B cell (primary cell): ENCODE measurements at regions not wholly inside any gene's neighbourhood (a gene's known extent, or its start where the extent isn't known, plus 50 kb on each side); places are given as distances from the start of the nearest gene placed in this dataset.

Experiments used
- ATAC-seq: fragments of 200-7000 bp; cut with Tn5 transposase; one replicate; pipeline ENCODE4 v1.10.0; 2021; ENCODE audit warnings: low read depth, mild to moderate bottlenecking, moderate number of reproducible peaks, moderate library complexity
- CTCF ChIA-PET: fragments of 350-600 bp; sonication (Branson Sonifier 250); formaldehyde crosslinking; loops from one replicate; lab custom pipeline; 2021; ENCODE audit warnings: antibody characterized with exemption, inconsistent platforms; lab: Charles Lee
- POLR2A ChIA-PET: fragments of 350-600 bp; sonication (Branson Sonifier 250); formaldehyde crosslinking; loops from one replicate; lab custom pipeline; 2021; ENCODE audit warnings: antibody characterized with exemption; lab: Charles Lee
- DNase-seq: peaks from one replicate; pipeline ENCODE4 v3.0.0; 2013
- H2AFZ ChIP-seq: 2 replicates; pipeline ENCODE4 v1.6.1; 2012; ENCODE audit warnings: mild to moderate bottlenecking, low read depth, low read length; ENCODE audit not compliant: insufficient read depth, poor library complexity, severe bottlenecking
- H3K27ac ChIP-seq, 2 donors: 1 replicate in 1 of 2; 2 replicates in 1 of 2; pipeline ENCODE4 v1.5.1; 2012 to 2013; ENCODE audit warnings: low read length in 2 of 2, mild to moderate bottlenecking in 2 of 2, moderate library complexity in 1 of 2
- H3K27me3 ChIP-seq, 4 experiments: fragments of 200-600 bp in 1 of 4; sonication (generic) in 1 of 4; replicated peaks in 1 of 4; 1 replicate in 2 of 4; 2 replicates in 2 of 4; pipeline versions ENCODE4 v1.6.1 to v1.7.0; 2013 to 2016; ENCODE audit warnings: low read length in 3 of 4, mild to moderate bottlenecking in 2 of 4, mixed read lengths in 1 of 4, moderate library complexity in 1 of 4; ENCODE audit not compliant: insufficient read depth in 4 of 4, control insufficient read depth in 3 of 4; ENCODE audit errors: control extremely low read depth in 1 of 4
- H3K36me3 ChIP-seq, 2 experiments: replicated peaks in 1 of 2; 1 replicate in 1 of 2; 2 replicates in 1 of 2; pipeline versions ENCODE4 v1.6.1 to v1.7.1; 2013; ENCODE audit warnings: low read length in 1 of 2; ENCODE audit not compliant: insufficient read depth in 2 of 2, control insufficient read depth in 1 of 2; ENCODE audit errors: control extremely low read depth in 1 of 2, extremely low read depth in 1 of 2
- H3K4me1 ChIP-seq, 2 donors: fragments of 200-600 bp in 1 of 2; sonication (generic) in 1 of 2; 1 replicate in 1 of 2; 2 replicates in 1 of 2; pipeline versions ENCODE4 v1.5.1 to v1.6.1; 2013 to 2017; ENCODE audit warnings: low read length in 2 of 2; ENCODE audit not compliant: control insufficient read depth in 2 of 2, insufficient read depth in 2 of 2
- H3K4me2 ChIP-seq: replicated peaks from 2 replicates; pipeline ENCODE3; 2012; ENCODE audit warnings: mild to moderate bottlenecking, low read depth, low read length; ENCODE audit not compliant: poor library complexity, severe bottlenecking
- H3K4me3 ChIP-seq, 5 experiments: fragments of 200-600 bp in 1 of 5; sonication (generic) in 1 of 5; 1 replicate in 3 of 5; 2 replicates in 2 of 5; pipeline versions ENCODE4 v1.5.1 to v1.7.0; 2011 to 2016; ENCODE audit warnings: low read length in 4 of 5, mild to moderate bottlenecking in 4 of 5, low read depth in 2 of 5, control low read depth in 1 of 5, moderate library complexity in 1 of 5; ENCODE audit not compliant: insufficient read depth in 1 of 5; ENCODE audit errors: control extremely low read depth in 1 of 5, extremely low read depth in 1 of 5
- H3K79me2 ChIP-seq: fragments of 200-600 bp; sonication (generic); one replicate; pipeline ENCODE4 v1.6.0; 2016; ENCODE audit warnings: low read length; ENCODE audit not compliant: control insufficient read depth, insufficient read depth
- H3K9ac ChIP-seq: fragments of 200-600 bp; sonication (generic); 2 replicates; pipeline ENCODE4 v1.6.1; 2017; ENCODE audit warnings: mild to moderate bottlenecking, low read length, moderate library complexity
- H3K9me3 ChIP-seq, 3 donors: one replicate each; pipeline versions ENCODE4 v1.6.1 to v1.7.1; 2013; ENCODE audit warnings: low read length in 2 of 3; ENCODE audit not compliant: control insufficient read depth in 2 of 3, insufficient read depth in 1 of 3; ENCODE audit errors: control extremely low read depth in 1 of 3
- H4K20me1 ChIP-seq: 2 replicates; pipeline ENCODE4 v1.6.0; 2012; ENCODE audit warnings: mild to moderate bottlenecking, low read length; ENCODE audit not compliant: insufficient read depth, control insufficient read depth, poor library complexity, severe bottlenecking
- H3K27ac Mint-ChIP-seq: one replicate; pipeline ENCODE4 v1.8.0; 2021; ENCODE audit warnings: mixed read lengths
- H3K27me3 Mint-ChIP-seq: one replicate; pipeline ENCODE4 v1.8.0; 2021; ENCODE audit warnings: mixed read lengths
- H3K4me1 Mint-ChIP-seq: one replicate; pipeline ENCODE4 v1.8.0; 2021; ENCODE audit warnings: mixed read lengths
- H3K4me3 Mint-ChIP-seq: one replicate; pipeline ENCODE4 v1.8.0; 2021; ENCODE audit warnings: mixed read lengths
- H3K9me3 Mint-ChIP-seq: one replicate; pipeline ENCODE4 v1.8.0; 2022; ENCODE audit warnings: mixed read lengths; ENCODE audit not compliant: insufficient read depth
- CTCF ChIP-seq: fragments of 200-600 bp; IDR thresholded peaks from one replicate; pipeline ENCODE4 v1.8.0; 2022; ENCODE audit warnings: antibody characterized with exemption, mild to moderate bottlenecking
- EZH2 ChIP-seq: IDR thresholded peaks from 2 replicates; pipeline ENCODE4 v1.6.1; 2012; ENCODE audit warnings: borderline replicate concordance, low read depth, mild to moderate bottlenecking, moderate library complexity, low read length; ENCODE audit not compliant: insufficient read depth, poor library complexity, severe bottlenecking
- WGBS: methylation state at CpG from one replicate; pipeline ENCODE4 v1.1.5; 2013; ENCODE audit warnings: missing lambda C conversion rate; ENCODE audit not compliant: insufficient coverage; 5-methylcytosine and 5-hydroxymethylcytosine counted together
- intact Hi-C: fragments of 100-400 bp; cut with micrococcal nuclease; formaldehyde crosslinking; loops from one replicate; pipeline ENCODE4 v1.10.0; 2022

- no peaks in the 10 kb centered on the region for H3K27me3 Mint-ChIP-seq
Observed at GRCh38 chr6:121961619-121962125, 437.8 kb upstream of the HSF2 start.

DNA sequence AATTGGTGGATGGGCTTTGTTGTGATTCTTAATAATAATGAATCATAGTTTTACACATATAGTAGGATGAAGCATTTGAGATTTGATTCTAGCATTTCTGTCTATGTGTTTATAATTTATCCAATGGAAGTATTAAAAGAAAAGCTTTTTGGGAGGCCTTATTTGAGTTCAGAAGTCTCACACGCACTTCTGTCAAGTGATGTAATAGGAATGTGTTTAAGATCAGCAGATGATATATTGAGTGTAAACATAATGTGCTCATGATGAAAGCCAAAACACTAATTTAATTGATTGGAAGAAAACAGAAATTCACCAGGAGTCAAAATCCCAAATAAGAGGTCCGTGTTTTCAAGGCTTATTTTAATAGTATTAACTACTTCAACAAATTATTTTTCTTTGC lies 435.6 kb upstream of the HSF2 start:
- CTCF ChIA-PET, result no interaction called here
- POLR2A ChIA-PET, result no interaction called here
- intact Hi-C loops, result no loop called here
- Mint-ChIP-seq H3K27me3 (no peaks in the 10 kb centered on the region), H3K9me3 (no peaks in the 10 kb centered on the region), H3K4me3 (no peak overlapping the region), H3K27ac (no peak overlapping the region), H3K4me1 (no peaks in the 10 kb centered on the region)
- TF ChIP-seq CTCF (no peak), EZH2 (no peak)
- Histone ChIP-seq H3K27ac (no peak overlapping the region), H3K27me3 (no peaks in the 10 kb centered on the region), H3K79me2 (no peaks in the 10 kb centered on the region), H3K9ac (no peak overlapping the region), H3K4me1 (no peaks in the 10 kb centered on the region), H3K4me2 (no peak overlapping the region), H3K4me3 (no peak overlapping the region), H2AFZ (no peak overlapping the region), H4K20me1 (no peaks in the 10 kb centered on the region), H3K9me3 (no peaks in the 10 kb centered on the region), H3K36me3 (no peaks in the 10 kb centered on the region)
- ATAC-seq (no peak), DNase-seq (no peak)
- WGBS, result no CpG with 5 or more reads among the region's 2 CpGs

More at GRCh38 chr6:121961619-121962125, 437.8 kb upstream of the HSF2 start:
- no peaks in the 10 kb centered on the region for H3K79me2 ChIP-seq
- no peaks in the 10 kb centered on the region for H3K27me3 ChIP-seq
- TF ChIP-seq CTCF (no peak), EZH2 (no peak)
- Mint-ChIP-seq H3K9me3 (no peaks in the 10 kb centered on the region), H3K4me1 (no peaks in the 10 kb centered on the region), H3K27ac (no peak overlapping the region), H3K4me3 (no peak overlapping the region)
- no peak overlapping the region for H3K9ac ChIP-seq
- H3K4me2 ChIP-seq, result no peak overlapping the region
- no CpG with 5 or more reads among the region's 1 CpG for WGBS
- no peak overlapping the region for H3K4me3 ChIP-seq
- H3K4me1 ChIP-seq, result no peaks in the 10 kb centered on the region
- POLR2A ChIA-PET, result no interaction called here
- CTCF ChIA-PET, result no interaction called here
- H2AFZ ChIP-seq, result no peak overlapping the region
- H3K36me3 ChIP-seq, result no peaks in the 10 kb centered on the region
- DNase-seq, result no peak
- ATAC-seq, result no peak
- H3K27ac ChIP-seq, result no peak overlapping the region
- no peaks in the 10 kb centered on the region for H4K20me1 ChIP-seq
- no peaks in the 10 kb centered on the region for H3K9me3 ChIP-seq
- intact Hi-C loops, result no loop called here
